ENCODE measurements at regions not wholly inside any gene's neighbourhood (a gene's known extent, or its start where the extent isn't known, plus 50 kb on each side); places are given as distances from the start of the nearest gene placed in this dataset.

GRCh38 chr1:244216836-244217235 lies 165.8 kb downstream of the ZBTB18 start:
- no peak overlapping the region for H3K4me3 ChIP-seq (ENCODE audit: low read depth in 1 of 2, low read length in 2 of 2)
- no peaks in the 10 kb centered on the region for H3K36me3 ChIP-seq (ENCODE audit: control insufficient read depth in 1 of 2, insufficient read depth in 2 of 2, low read length in 2 of 2)
- H3K4me1 ChIP-seq (ENCODE audit: control insufficient read depth in 1 of 2, insufficient read depth in 2 of 2, low read length in 2 of 2): no peaks in the 10 kb centered on the region
- H3K9ac ChIP-seq (ENCODE audit: low read depth in 1 of 2, low read length in 2 of 2): no peak overlapping the region
- H3K27ac ChIP-seq (ENCODE audit: low read depth, low read length): no peak overlapping the region
- no peaks in the 10 kb centered on the region for H3K27me3 ChIP-seq (ENCODE audit: control insufficient read depth in 1 of 2, insufficient read depth in 2 of 2, low read length in 2 of 2)
- H3K9me3 ChIP-seq (ENCODE audit: control insufficient read depth in 1 of 2, low read length in 2 of 2): no peaks in the 10 kb centered on the region

- Histone ChIP-seq H3K4me1 (ENCODE audit: control insufficient read depth in 1 of 2, insufficient read depth in 2 of 2, low read length in 2 of 2) (no peaks in the 10 kb centered on the region), H3K27me3 (ENCODE audit: control insufficient read depth in 1 of 2, insufficient read depth in 2 of 2, low read length in 2 of 2) (no peaks in the 10 kb centered on the region), H3K4me3 (ENCODE audit: low read depth in 1 of 2, low read length in 2 of 2) (no peak overlapping the region), H3K36me3 (ENCODE audit: control insufficient read depth in 1 of 2, insufficient read depth in 2 of 2, low read length in 2 of 2) (no peaks in the 10 kb centered on the region), H3K9ac (ENCODE audit: low read depth in 1 of 2, low read length in 2 of 2) (no peak overlapping the region), H3K9me3 (ENCODE audit: control insufficient read depth in 1 of 2, low read length in 2 of 2) (no peaks in the 10 kb centered on the region), H3K27ac (ENCODE audit: low read depth, low read length) (no peak overlapping the region)
Measured at GRCh38 chr1:244217711-244218110, 166.6 kb downstream of the ZBTB18 start.

DNA sequence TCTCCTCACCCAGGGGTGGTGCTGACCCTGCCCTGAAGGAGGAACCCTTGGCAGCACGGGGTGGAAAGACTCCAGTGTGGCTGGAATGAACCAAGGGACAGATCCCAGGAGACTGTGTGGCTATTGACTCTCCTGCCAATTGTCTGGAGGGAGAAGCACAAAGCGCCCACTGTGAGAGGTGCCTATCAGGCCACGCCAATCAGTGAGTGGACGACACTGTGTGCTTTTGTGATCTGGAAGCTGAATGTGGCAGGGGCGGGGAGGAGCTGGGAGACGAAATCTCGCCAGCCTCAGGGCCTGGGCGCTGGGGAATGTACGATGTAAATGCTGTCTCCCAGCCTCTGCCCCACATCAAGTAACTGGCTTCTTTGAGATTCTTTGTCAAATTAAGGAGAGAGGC lies 167.1 kb downstream of the ZBTB18 start:
- H3K9me3 ChIP-seq (ENCODE audit: control insufficient read depth in 1 of 2, low read length in 2 of 2): no peaks in the 10 kb centered on the region
- H3K27ac ChIP-seq (ENCODE audit: low read depth, low read length): no peak overlapping the region
- H3K4me1 ChIP-seq (ENCODE audit: control insufficient read depth in 1 of 2, insufficient read depth in 2 of 2, low read length in 2 of 2): no peaks in the 10 kb centered on the region
- no peak overlapping the region for H3K4me3 ChIP-seq (ENCODE audit: low read depth in 1 of 2, low read length in 2 of 2)
- H3K36me3 ChIP-seq (ENCODE audit: control insufficient read depth in 1 of 2, insufficient read depth in 2 of 2, low read length in 2 of 2): no peaks in the 10 kb centered on the region
- no peaks in the 10 kb centered on the region for H3K27me3 ChIP-seq (ENCODE audit: control insufficient read depth in 1 of 2, insufficient read depth in 2 of 2, low read length in 2 of 2)
- no peak overlapping the region for H3K9ac ChIP-seq (ENCODE audit: low read depth in 1 of 2, low read length in 2 of 2)

GRCh38 chr1:244219149-244219548 lies 168.1 kb downstream of the ZBTB18 start:
- H3K4me3 ChIP-seq (ENCODE audit: low read depth in 1 of 2, low read length in 2 of 2): no peak overlapping the region
- no peaks in the 10 kb centered on the region for H3K9me3 ChIP-seq (ENCODE audit: control insufficient read depth in 1 of 2, low read length in 2 of 2)
- H3K27me3 ChIP-seq (ENCODE audit: control insufficient read depth in 1 of 2, insufficient read depth in 2 of 2, low read length in 2 of 2): no peaks in the 10 kb centered on the region
- no peak overlapping the region for H3K27ac ChIP-seq (ENCODE audit: low read depth, low read length)
- no peaks in the 10 kb centered on the region for H3K4me1 ChIP-seq (ENCODE audit: control insufficient read depth in 1 of 2, insufficient read depth in 2 of 2, low read length in 2 of 2)
- no peak overlapping the region for H3K9ac ChIP-seq (ENCODE audit: low read depth in 1 of 2, low read length in 2 of 2)
- H3K36me3 ChIP-seq (ENCODE audit: control insufficient read depth in 1 of 2, insufficient read depth in 2 of 2, low read length in 2 of 2): no peaks in the 10 kb centered on the region

DNA sequence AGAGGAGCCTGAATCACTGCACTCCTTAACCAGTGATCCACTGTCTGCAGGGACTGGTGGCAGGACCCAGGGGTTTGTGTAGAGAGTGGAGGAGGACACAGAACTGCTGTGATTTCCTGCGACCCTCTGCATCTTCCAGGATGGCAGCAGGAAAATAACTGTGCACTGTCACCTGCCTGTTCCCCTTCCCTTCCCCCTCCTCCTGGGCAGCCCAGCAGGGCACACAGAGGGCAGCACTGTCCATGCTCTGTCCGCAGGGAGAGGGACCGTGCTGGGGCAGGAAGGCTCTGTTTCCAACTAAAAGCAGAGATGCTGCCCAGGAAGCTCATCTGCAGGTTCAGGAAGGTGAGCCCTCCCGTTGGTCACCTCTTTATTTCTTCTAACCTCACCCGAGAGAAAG lies 168.7 kb downstream of the ZBTB18 start:
- no peaks in the 10 kb centered on the region for H3K27me3 ChIP-seq (ENCODE audit: control insufficient read depth in 1 of 2, insufficient read depth in 2 of 2, low read length in 2 of 2)
- H3K9me3 ChIP-seq (ENCODE audit: control insufficient read depth in 1 of 2, low read length in 2 of 2): no peaks in the 10 kb centered on the region
- H3K27ac ChIP-seq (ENCODE audit: low read depth, low read length): no peak overlapping the region
- no peak overlapping the region for H3K9ac ChIP-seq (ENCODE audit: low read depth in 1 of 2, low read length in 2 of 2)
- no peaks in the 10 kb centered on the region for H3K36me3 ChIP-seq (ENCODE audit: control insufficient read depth in 1 of 2, insufficient read depth in 2 of 2, low read length in 2 of 2)
- H3K4me3 ChIP-seq (ENCODE audit: low read depth in 1 of 2, low read length in 2 of 2): no peak overlapping the region
- H3K4me1 ChIP-seq (ENCODE audit: control insufficient read depth in 1 of 2, insufficient read depth in 2 of 2, low read length in 2 of 2): no peaks in the 10 kb centered on the region

DNA sequence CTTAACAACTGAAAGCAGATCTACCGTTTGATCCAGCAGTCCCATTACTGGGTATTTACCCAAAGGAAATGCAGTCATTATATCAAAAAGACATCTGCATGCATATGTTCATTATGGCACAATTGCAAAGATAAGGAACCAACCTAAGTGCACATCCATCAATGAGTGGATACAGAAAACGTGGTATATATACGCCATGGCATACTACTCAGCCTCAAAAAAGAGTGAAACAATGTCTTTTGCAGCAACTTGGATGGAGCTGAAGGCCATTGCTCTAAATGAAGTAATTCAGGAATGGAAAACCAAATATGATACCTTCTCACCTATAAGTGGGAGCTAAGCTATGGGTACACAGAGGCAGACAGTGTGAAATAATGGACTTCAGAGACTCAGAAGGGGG lies 169.3 kb downstream of the ZBTB18 start:
- no peaks in the 10 kb centered on the region for H3K4me1 ChIP-seq (ENCODE audit: control insufficient read depth in 1 of 2, insufficient read depth in 2 of 2, low read length in 2 of 2)
- H3K9me3 ChIP-seq (ENCODE audit: control insufficient read depth in 1 of 2, low read length in 2 of 2): no peaks in the 10 kb centered on the region
- no peaks in the 10 kb centered on the region for H3K27me3 ChIP-seq (ENCODE audit: control insufficient read depth in 1 of 2, insufficient read depth in 2 of 2, low read length in 2 of 2)
- no peak overlapping the region for H3K9ac ChIP-seq (ENCODE audit: low read depth in 1 of 2, low read length in 2 of 2)
- H3K36me3 ChIP-seq (ENCODE audit: control insufficient read depth in 1 of 2, insufficient read depth in 2 of 2, low read length in 2 of 2): no peaks in the 10 kb centered on the region
- no peak overlapping the region for H3K27ac ChIP-seq (ENCODE audit: low read depth, low read length)
- no peak overlapping the region for H3K4me3 ChIP-seq (ENCODE audit: low read depth in 1 of 2, low read length in 2 of 2)

DNA sequence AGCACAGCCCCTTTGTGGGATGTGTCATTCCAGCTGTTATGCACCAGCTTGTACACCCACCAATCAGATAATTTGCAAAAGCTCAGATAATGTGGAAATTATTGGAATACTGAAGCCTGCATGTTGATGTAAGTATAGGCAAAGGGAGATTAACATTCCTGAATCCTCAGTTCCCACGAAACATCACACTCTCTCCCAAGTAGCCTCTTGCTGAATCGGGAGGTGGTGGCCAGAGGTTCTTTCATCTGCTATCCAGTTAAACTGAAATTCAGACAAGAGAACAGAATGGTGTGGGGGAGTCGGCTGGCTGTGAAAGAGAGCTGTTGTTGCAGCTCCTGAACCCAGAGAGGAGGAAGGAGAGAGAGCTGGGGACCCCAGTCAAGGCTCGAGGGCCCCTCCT lies 170.9 kb downstream of the ZBTB18 start:
- Histone ChIP-seq H3K27me3 (ENCODE audit: control insufficient read depth in 1 of 2, insufficient read depth in 2 of 2, low read length in 2 of 2) (no peaks in the 10 kb centered on the region), H3K4me3 (ENCODE audit: low read depth in 1 of 2, low read length in 2 of 2) (no peak overlapping the region), H3K27ac (ENCODE audit: low read depth, low read length) (no peak overlapping the region), H3K4me1 (ENCODE audit: control insufficient read depth in 1 of 2, insufficient read depth in 2 of 2, low read length in 2 of 2) (no peaks in the 10 kb centered on the region), H3K36me3 (ENCODE audit: control insufficient read depth in 1 of 2, insufficient read depth in 2 of 2, low read length in 2 of 2) (no peaks in the 10 kb centered on the region), H3K9me3 (ENCODE audit: control insufficient read depth in 1 of 2, low read length in 2 of 2) (no peaks in the 10 kb centered on the region), H3K9ac (ENCODE audit: low read depth in 1 of 2, low read length in 2 of 2) (no peak overlapping the region)

- no peaks in the 10 kb centered on the region for H3K4me1 ChIP-seq (ENCODE audit: control insufficient read depth in 1 of 2, insufficient read depth in 2 of 2, low read length in 2 of 2)
- peaks cover 0 to 2% of the 10 kb centered on the region in 2 donors for H3K27me3 ChIP-seq (ENCODE audit: control insufficient read depth in 1 of 2, insufficient read depth in 2 of 2, low read length in 2 of 2)
- H3K27ac ChIP-seq (ENCODE audit: low read depth, low read length): no peak overlapping the region
- H3K9ac ChIP-seq (ENCODE audit: low read depth in 1 of 2, low read length in 2 of 2): no peak overlapping the region
- H3K9me3 ChIP-seq (ENCODE audit: control insufficient read depth in 1 of 2, low read length in 2 of 2): no peaks in the 10 kb centered on the region
- no peaks in the 10 kb centered on the region for H3K36me3 ChIP-seq (ENCODE audit: control insufficient read depth in 1 of 2, insufficient read depth in 2 of 2, low read length in 2 of 2)
- H3K4me3 ChIP-seq (ENCODE audit: low read depth in 1 of 2, low read length in 2 of 2): no peak overlapping the region
Measured at GRCh38 chr1:244224487-244225430, 173.7 kb downstream of the ZBTB18 start.

GRCh38 chr1:244226435-244226834 lies 175.4 kb downstream of the ZBTB18 start:
- Histone ChIP-seq H3K4me3 (ENCODE audit: low read depth in 1 of 2, low read length in 2 of 2) (no peak overlapping the region), H3K4me1 (ENCODE audit: control insufficient read depth in 1 of 2, insufficient read depth in 2 of 2, low read length in 2 of 2) (no peaks in the 10 kb centered on the region), H3K9me3 (ENCODE audit: control insufficient read depth in 1 of 2, low read length in 2 of 2) (no peaks in the 10 kb centered on the region), H3K27ac (ENCODE audit: low read depth, low read length) (no peak overlapping the region), H3K27me3 (ENCODE audit: control insufficient read depth in 1 of 2, insufficient read depth in 2 of 2, low read length in 2 of 2) (peaks cover 2 to 8% of the 10 kb centered on the region in 2 donors), H3K9ac (ENCODE audit: low read depth in 1 of 2, low read length in 2 of 2) (no peak overlapping the region), H3K36me3 (ENCODE audit: control insufficient read depth in 1 of 2, insufficient read depth in 2 of 2, low read length in 2 of 2) (no peaks in the 10 kb centered on the region)

DNA sequence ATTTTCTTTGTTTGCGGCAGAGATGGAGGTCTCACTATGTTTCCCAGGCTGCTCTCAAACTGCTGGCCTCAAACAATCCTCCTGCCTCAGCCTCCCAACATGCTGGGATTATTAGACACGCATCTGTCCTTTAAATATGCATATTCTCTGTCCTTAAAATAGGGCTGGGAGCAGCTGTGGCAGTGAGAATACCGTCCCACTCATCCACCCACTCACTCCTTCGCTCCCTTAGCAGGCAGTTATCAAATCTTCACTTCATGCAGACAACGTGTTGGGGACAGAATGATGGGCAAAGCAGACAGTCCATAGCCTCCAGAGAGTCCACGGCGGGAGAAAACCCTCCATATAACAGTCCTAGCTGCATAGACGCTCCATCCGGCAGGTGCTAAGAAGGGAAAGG lies 179.4 kb downstream of the ZBTB18 start:
- no peaks in the 10 kb centered on the region for H3K9me3 ChIP-seq (ENCODE audit: control insufficient read depth in 1 of 2, low read length in 2 of 2)
- no peaks in the 10 kb centered on the region for H3K36me3 ChIP-seq (ENCODE audit: control insufficient read depth in 1 of 2, insufficient read depth in 2 of 2, low read length in 2 of 2)
- H3K9ac ChIP-seq (ENCODE audit: low read depth in 1 of 2, low read length in 2 of 2): no peak overlapping the region
- no peak overlapping the region for H3K4me3 ChIP-seq (ENCODE audit: low read depth in 1 of 2, low read length in 2 of 2)
- peaks cover 5 to 12% of the 10 kb centered on the region in 2 donors for H3K27me3 ChIP-seq (ENCODE audit: control insufficient read depth in 1 of 2, insufficient read depth in 2 of 2, low read length in 2 of 2)
- H3K27ac ChIP-seq (ENCODE audit: low read depth, low read length): no peak overlapping the region
- peaks cover 0 to 3% of the 10 kb centered on the region in 2 donors for H3K4me1 ChIP-seq (ENCODE audit: control insufficient read depth in 1 of 2, insufficient read depth in 2 of 2, low read length in 2 of 2)
